Mesenchymal stem cell (in vitro differentiated cells and primary cell): ENCODE measurements at regions not wholly inside any gene's neighbourhood (a gene's known extent, or its start where the extent isn't known, plus 50 kb on each side); places are given as distances from the start of the nearest gene placed in this dataset. TPM values are rescaled to one million over a fixed set of nuclear protein-coding genes. Genes with fewer than 3 reads are reported as not detected.

ENCODE experiments used
- DNase-seq: peaks from one replicate; pipeline ENCODE4 v3.0.0-alpha.2; 2013
- H2AFZ ChIP-seq: one replicate; pipeline ENCODE4 v1.6.1; 2013; ENCODE audit warnings: low read depth, mild to moderate bottlenecking, control low read depth, inconsistent platforms, low read length, moderate library complexity
- H2AK5ac ChIP-seq: 2 replicates; pipeline ENCODE4 v1.6.1; 2013; ENCODE audit warnings: low read length, moderate library complexity, mild to moderate bottlenecking, inconsistent platforms; ENCODE audit not compliant: severe bottlenecking
- H2BK120ac ChIP-seq: one replicate; pipeline ENCODE4 v1.6.1; 2013; ENCODE audit warnings: low read depth, mild to moderate bottlenecking, inconsistent platforms, low read length, moderate library complexity
- H2BK12ac ChIP-seq, 2 experiments: one replicate each; pipeline ENCODE4 v1.6.1; 2013; ENCODE audit warnings: inconsistent platforms in 2 of 2, low read length in 2 of 2, mild to moderate bottlenecking in 2 of 2, moderate library complexity in 2 of 2, control low read depth in 1 of 2
- H2BK15ac ChIP-seq: one replicate; pipeline ENCODE4 v1.6.1; 2013; ENCODE audit warnings: mild to moderate bottlenecking, low read depth, inconsistent platforms; ENCODE audit not compliant: poor library complexity, severe bottlenecking
- H2BK5ac ChIP-seq: 2 replicates; pipeline ENCODE4 v1.6.1; 2013; ENCODE audit warnings: low read depth, mild to moderate bottlenecking, low read length, control low read depth, inconsistent platforms; ENCODE audit not compliant: poor library complexity, severe bottlenecking
- H3K14ac ChIP-seq, 2 experiments: one replicate each; pipeline ENCODE4 v1.6.1; 2013; ENCODE audit warnings: inconsistent platforms in 2 of 2, low read length in 2 of 2, control low read depth in 1 of 2, mild to moderate bottlenecking in 1 of 2, moderate library complexity in 1 of 2
- H3K18ac ChIP-seq, 2 experiments: one replicate each; pipeline ENCODE4 v1.6.1; 2013; ENCODE audit warnings: inconsistent platforms in 2 of 2, low read length in 2 of 2, control low read depth in 1 of 2, low read depth in 1 of 2, mild to moderate bottlenecking in 1 of 2
- H3K23ac ChIP-seq, 2 experiments: one replicate each; pipeline ENCODE4 v1.6.1; 2013; ENCODE audit warnings: inconsistent platforms in 2 of 2, low read length in 2 of 2, mild to moderate bottlenecking in 2 of 2, moderate library complexity in 2 of 2, control low read depth in 1 of 2
- H3K27ac ChIP-seq: 2 replicates; pipeline ENCODE4 v1.5.1; 2013; ENCODE audit warnings: mild to moderate bottlenecking, moderate library complexity, low read length, control low read depth, inconsistent platforms; ENCODE audit not compliant: poor library complexity, severe bottlenecking
- H3K27me3 ChIP-seq, 2 experiments: 2 replicates each; pipeline versions ENCODE4 v1.6.1 to v1.7.0; 2013; ENCODE audit warnings: low read length in 2 of 2, mild to moderate bottlenecking in 2 of 2, moderate library complexity in 2 of 2, control low read depth in 1 of 2, inconsistent platforms in 1 of 2; ENCODE audit not compliant: control insufficient read depth in 1 of 2, insufficient read depth in 1 of 2
- H3K36me3 ChIP-seq, 2 experiments: 2 replicates each; pipeline versions ENCODE4 v1.6.1 to v1.7.0; 2013; ENCODE audit warnings: low read length in 2 of 2, control low read depth in 1 of 2, inconsistent platforms in 1 of 2, low read depth in 1 of 2, mild to moderate bottlenecking in 1 of 2; ENCODE audit not compliant: insufficient read depth in 2 of 2, control insufficient read depth in 1 of 2
- H3K4ac ChIP-seq, 2 experiments: one replicate each; pipeline ENCODE4 v1.6.1; 2013; ENCODE audit warnings: inconsistent platforms in 2 of 2, low read length in 2 of 2, mild to moderate bottlenecking in 2 of 2, moderate library complexity in 2 of 2, control low read depth in 1 of 2, low read depth in 1 of 2
- H3K4me1 ChIP-seq: 2 replicates; pipeline ENCODE4 v1.6.1; 2013; ENCODE audit warnings: low read depth, low read length, control low read depth; ENCODE audit not compliant: control insufficient read depth, insufficient read depth
- H3K4me2 ChIP-seq: 2 replicates; pipeline ENCODE4 v1.6.1; 2013; ENCODE audit warnings: low read length, mild to moderate bottlenecking, inconsistent platforms; ENCODE audit not compliant: poor library complexity, severe bottlenecking
- H3K4me3 ChIP-seq, 2 experiments: 2 replicates each; pipeline versions ENCODE4 v1.5.1 to v1.7.0; 2013; ENCODE audit warnings: low read length in 2 of 2, mild to moderate bottlenecking in 2 of 2, control low read depth in 1 of 2, low read depth in 1 of 2; ENCODE audit not compliant: insufficient read depth in 1 of 2
- H3K79me1 ChIP-seq: replicated peaks from 2 replicates; pipeline ENCODE4 v1.6.1; 2013; ENCODE audit warnings: mild to moderate bottlenecking, control low read depth, low read length, inconsistent platforms; ENCODE audit not compliant: poor library complexity, severe bottlenecking
- H3K9ac ChIP-seq: 2 replicates; pipeline ENCODE4 v1.7.0; 2013; ENCODE audit warnings: mild to moderate bottlenecking, low read length, moderate library complexity
- H3K9me3 ChIP-seq: 2 replicates; pipeline ENCODE4 v1.7.0; 2013; ENCODE audit warnings: mild to moderate bottlenecking, low read length; ENCODE audit not compliant: control insufficient read depth
- H4K8ac ChIP-seq: one replicate; pipeline ENCODE4 v1.6.1; 2013; ENCODE audit warnings: inconsistent platforms, mild to moderate bottlenecking, low read length, moderate library complexity
- H4K91ac ChIP-seq: one replicate; pipeline ENCODE4 v1.6.1; 2013; ENCODE audit warnings: mild to moderate bottlenecking, low read length, inconsistent platforms
- WGBS: methylation state at CpG from one replicate; pipeline ENCODE4 v1.1.7; 2013; ENCODE audit warnings: mixed read lengths; 5-methylcytosine and 5-hydroxymethylcytosine counted together
- small RNA-seq: library from polyadenylated mRNA; stranded (forward); fragments of <200 nt; extraction: miRNeasy Mini kit (QIAGEN cat#:217004); gene quantifications from one replicate; pipeline ENCODE3, GENCODE V24; 2013; ENCODE audit warnings: low read depth

- no peak overlapping the region for H4K8ac ChIP-seq
- no peak overlapping the region for H3K4me2 ChIP-seq
- H3K18ac ChIP-seq: no peak overlapping the region
- H2BK15ac ChIP-seq: no peak overlapping the region
- H2BK120ac ChIP-seq: no peak overlapping the region
- no peak for DNase-seq
- no peaks in the 10 kb centered on the region for H3K9me3 ChIP-seq
- H3K27ac ChIP-seq: no peak overlapping the region
- no peaks in the 10 kb centered on the region for H3K27me3 ChIP-seq
- no peaks in the 10 kb centered on the region for H3K79me1 ChIP-seq
- no peaks in the 10 kb centered on the region for H3K36me3 ChIP-seq
- WGBS: 90% methylated on average over 2 of the region's 3 CpGs
- H2AFZ ChIP-seq: no peak overlapping the region
- H3K4me3 ChIP-seq: no peak overlapping the region
- no peak overlapping the region for H2BK12ac ChIP-seq
- H3K9ac ChIP-seq: no peak overlapping the region
- no peak overlapping the region for H3K4ac ChIP-seq
- no peak overlapping the region for H3K14ac ChIP-seq
- no peak overlapping the region for H2AK5ac ChIP-seq
- H2BK5ac ChIP-seq: no peak overlapping the region
- H3K4me1 ChIP-seq: no peaks in the 10 kb centered on the region
- no peak overlapping the region for H3K23ac ChIP-seq
- H4K91ac ChIP-seq: no peak overlapping the region
These were observed 188.0 kb downstream of the ELAVL2 start for GRCh38 chr9:23638011-23638410.

GRCh38 chr9:23638837-23639426 is 187.1 kb downstream of the ELAVL2 start:
- no peak overlapping the region for H2AFZ ChIP-seq
- no peaks in the 10 kb centered on the region for H3K9me3 ChIP-seq
- H3K27ac ChIP-seq: no peak overlapping the region
- H3K4me2 ChIP-seq: no peak overlapping the region
- WGBS: 95% methylated on average over 1 of the region's 4 CpGs
- no peak overlapping the region for H4K8ac ChIP-seq
- no peaks in the 10 kb centered on the region for H3K79me1 ChIP-seq
- no peak overlapping the region for H3K23ac ChIP-seq
- no peak overlapping the region for H2BK15ac ChIP-seq
- no peak overlapping the region for H2BK5ac ChIP-seq
- H3K4me3 ChIP-seq: no peak overlapping the region
- no peaks in the 10 kb centered on the region for H3K36me3 ChIP-seq
- H3K27me3 ChIP-seq: no peaks in the 10 kb centered on the region
- peak; percentile 1 for DNase-seq
- no peak overlapping the region for H3K14ac ChIP-seq
- H2BK120ac ChIP-seq: no peak overlapping the region
- no peak overlapping the region for H4K91ac ChIP-seq
- no peak overlapping the region for H3K4ac ChIP-seq
- H3K4me1 ChIP-seq: no peaks in the 10 kb centered on the region
- H3K9ac ChIP-seq: no peak overlapping the region
- H2AK5ac ChIP-seq: no peak overlapping the region
- no peak overlapping the region for H2BK12ac ChIP-seq
- no peak overlapping the region for H3K18ac ChIP-seq

Small RNAs in the stretch of these regions (small RNA-seq; reads per million reads assigned to genes)
- gene SUMO2P2: not detected
